NCI-H2196 (cell line): ENCODE measurements at regions not wholly inside any gene's neighbourhood (a gene's known extent, or its start where the extent isn't known, plus 50 kb on each side); places are given as distances from the start of the nearest gene placed in this dataset.

Experiments
- DNase-seq: peaks from one replicate; lab custom pipeline; 2025; ENCODE audit not compliant: unreplicated experiment; lab: John Stamatoyannopoulos, UW

DNA sequence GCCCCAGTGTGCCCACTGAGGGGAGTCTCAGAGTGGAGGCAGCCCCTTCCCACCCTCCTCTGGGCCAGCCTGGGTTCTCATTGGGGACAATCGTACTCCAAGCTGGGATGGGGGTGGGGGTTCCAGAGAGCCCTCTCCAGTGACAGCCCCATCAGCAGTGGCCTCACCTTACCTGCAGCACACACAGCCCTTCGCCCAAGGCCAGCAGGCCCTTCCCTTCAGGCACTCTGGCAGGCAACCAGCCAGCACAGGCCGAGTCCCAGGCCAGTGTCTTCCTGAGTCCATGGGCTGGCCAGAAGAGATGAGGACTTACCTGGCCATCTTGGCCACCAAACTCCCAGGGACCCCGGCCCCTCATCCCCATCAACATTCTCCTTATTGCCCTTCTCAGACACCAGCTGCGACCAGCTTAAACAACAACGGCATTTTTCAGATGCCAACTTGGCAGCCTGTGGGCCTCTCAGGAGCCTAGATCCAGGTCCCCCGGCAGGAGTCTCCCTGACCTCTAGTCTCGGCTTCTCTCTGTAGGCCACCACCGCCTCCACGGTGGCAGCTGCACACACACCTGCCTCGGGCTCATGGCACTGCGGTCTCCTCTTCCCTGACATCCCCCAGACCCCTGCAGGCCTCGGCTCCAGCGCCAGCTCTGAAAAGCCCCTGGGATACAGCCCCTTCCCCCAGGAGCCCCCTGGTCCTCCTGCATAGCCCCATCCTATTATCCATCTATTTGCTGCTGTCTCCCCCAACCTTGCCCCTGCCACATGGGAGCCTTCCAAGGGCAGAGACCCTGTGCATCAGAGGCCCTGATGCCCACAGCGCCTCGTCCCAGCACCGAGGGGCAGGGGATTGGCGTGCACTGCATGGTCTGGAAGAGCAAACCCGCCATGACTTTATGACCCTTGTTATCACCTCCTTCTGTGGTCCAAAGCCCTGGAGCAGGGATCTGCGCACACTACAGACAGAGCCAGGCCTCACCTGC lies 111.2 kb upstream of the FGF3 start:
- DNase-seq, result no peak

DNA sequence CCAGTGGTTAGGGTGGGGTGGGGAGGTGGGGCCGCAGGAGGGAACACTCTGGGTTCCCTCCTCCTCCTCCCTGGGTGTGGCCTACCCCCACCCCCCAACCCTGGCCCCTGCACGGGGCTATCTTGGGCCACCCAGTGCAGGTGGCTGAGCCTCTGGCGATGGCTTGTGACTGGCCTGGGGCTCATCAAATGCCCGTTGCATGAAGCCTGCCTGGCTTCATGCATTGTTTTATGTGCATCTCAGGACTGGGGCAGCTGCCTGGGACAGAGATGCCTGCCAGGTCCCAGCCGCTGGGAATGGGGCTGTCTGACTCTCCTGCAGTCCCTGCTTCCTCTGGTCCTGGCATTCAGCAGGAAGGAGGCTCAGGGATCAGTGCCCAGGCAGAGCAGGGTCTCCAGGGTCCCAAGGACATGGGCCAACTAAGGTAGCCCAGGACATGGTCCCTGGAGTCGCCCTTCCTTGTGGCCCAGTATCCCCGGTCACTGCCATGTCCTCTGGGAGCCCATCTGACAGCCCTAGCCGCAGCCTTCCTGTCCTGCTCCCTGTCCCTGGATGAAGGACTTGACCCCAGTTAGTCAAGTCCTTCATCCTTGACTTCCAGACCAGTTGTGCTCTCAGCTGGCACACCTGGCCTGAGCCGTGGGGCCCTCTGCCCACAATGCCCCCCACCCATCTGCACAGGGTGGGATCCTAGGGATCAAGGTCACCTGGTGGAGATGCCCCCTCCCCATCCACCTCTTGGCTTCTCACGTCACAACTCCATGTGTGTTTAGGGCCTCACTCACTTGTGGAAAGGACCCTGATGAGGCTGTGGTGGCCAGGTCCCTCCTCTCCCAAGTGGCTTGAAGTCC lies 112.1 kb upstream of the FGF3 start:
- no peak for DNase-seq

- no peak for DNase-seq
Observed at GRCh38 chr11:69931994-69932910, 113.0 kb upstream of the FGF3 start.

DNA sequence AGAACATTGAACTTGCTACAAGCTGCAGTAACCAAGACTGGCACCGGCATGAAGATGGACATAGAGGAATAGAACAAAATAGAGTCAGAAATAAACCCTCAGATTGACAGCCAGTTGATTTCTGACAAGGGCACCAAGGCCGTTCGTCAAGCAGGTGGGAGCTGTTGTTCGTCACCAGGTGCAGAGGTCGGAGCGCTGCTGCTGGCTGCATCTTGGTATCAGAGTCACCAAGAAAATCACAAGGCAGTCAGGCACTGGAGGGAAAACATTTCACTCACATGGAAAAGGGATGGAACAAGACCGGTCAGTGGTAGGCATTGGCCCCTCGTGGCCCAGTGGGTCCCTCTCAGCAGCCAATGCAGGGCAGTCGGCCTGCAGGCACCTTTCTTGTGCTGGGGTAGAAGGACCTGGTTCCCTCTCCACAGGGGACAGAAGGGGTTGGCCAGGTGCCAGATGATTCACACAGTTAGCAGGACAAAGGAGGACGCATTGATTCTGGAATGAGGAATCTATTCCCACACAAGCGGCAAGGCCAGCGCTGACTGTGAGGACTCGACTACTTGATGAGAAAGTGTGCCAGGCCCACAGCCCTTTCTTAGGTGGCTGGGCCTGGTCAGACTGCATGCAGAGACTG lies 115.8 kb upstream of the FGF3 start:
- DNase-seq, result no peak

GRCh38 chr11:69935941-69936505 lies 116.8 kb upstream of the FGF3 start:
- no peak for DNase-seq

GRCh38 chr11:69936771-69937170 lies 117.6 kb upstream of the FGF3 start:
- no peak for DNase-seq

GRCh38 chr11:69938206-69938605 lies 119.0 kb upstream of the FGF3 start:
- DNase-seq, result no peak

DNA sequence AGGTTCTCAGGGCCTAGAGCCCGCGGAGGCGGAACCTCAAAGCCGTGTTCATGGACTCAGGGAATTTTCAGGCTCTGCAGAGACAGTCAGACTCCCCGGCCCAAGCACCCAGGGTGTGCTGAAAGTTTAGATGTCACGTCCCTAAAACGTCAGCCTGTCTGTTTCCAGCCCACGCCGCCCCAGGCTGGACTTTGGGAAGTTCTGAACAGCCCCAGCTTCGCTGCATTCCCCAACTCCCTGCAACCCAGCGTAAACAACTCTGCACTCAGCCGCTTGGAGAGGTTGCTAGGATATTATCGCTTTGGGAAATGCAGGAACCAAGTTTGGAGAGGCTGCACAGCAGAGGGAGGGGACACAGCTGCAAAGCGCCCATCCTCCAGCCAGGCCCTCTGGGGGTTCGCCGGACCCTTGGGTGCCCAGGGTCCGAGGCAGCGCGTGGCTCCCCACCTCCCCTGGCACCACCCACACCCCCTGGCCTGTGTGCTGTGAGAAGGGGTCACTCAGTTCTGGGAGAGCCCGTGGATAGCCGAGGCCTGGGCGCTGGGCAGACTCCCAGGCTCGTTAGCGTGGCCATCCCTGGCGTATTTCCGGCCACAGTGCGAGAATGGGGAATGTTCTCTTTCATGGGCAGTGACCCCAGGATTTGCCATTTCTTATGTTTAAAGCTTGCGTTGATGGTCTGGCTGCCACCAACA lies 120.5 kb upstream of the FGF3 start:
- DNase-seq, result no peak

DNA sequence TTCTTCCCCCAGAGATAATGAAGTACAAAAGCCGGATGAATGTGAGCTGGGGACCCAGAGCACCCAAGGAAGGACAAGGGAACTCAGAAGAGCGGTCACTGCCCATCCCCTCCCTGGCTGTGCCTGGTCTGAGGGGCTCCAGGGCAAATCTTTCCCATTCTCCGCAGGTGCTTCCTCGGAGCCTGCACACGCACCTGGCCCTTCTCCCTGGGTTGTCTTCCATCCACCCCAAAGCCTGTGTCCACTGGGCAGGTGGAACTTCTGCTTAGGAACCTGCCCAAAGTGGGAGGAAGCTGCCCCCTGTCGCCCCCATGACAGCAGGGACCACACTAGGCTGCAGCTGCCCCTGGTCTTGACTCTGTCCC lies 121.0 kb upstream of the FGF3 start:
- DNase-seq, result no peak

GRCh38 chr11:69941546-69942332 lies 122.5 kb upstream of the FGF3 start:
- DNase-seq, result no peak

GRCh38 chr11:69942333-69942820 lies 123.2 kb upstream of the FGF3 start:
- no peak for DNase-seq

- no peak for DNase-seq
Observed at GRCh38 chr11:69943066-69943465, 123.8 kb upstream of the FGF3 start.

- no peak for DNase-seq
Observed at GRCh38 chr11:69943506-69943905, 124.3 kb upstream of the FGF3 start.

DNA sequence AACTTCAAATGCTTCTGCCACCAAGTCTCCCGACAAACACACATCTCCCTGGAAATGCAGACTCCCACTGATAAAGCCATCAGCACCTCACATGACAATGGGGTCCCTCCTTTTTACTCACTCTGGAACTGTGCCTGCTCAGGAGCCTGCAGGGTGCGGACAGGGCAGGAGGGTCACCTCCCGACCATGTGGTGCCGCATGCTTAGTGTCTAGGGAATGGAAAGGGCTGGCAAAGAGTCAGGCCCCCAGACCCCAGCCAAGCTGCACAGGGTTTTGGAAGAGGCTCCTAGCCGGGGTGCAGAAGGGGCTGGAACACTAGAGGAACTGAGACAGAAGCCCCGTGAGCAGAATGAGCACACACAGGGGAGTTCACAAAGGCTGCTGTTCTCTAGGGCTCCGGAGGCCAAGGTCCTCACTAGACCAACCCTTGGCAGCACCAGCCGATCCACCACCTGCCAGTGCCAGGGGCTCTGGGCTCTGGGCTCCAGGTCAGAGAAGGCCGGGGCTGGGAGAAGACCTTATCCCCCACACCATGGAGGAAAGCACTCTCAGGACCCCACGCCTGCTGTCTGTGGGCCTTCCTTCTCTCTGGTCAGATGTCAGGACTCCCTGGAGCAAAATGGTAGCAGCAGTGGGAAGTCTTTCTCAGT lies 125.1 kb upstream of the FGF3 start:
- no peak for DNase-seq

GRCh38 chr11:69945157-69945556 lies 125.9 kb upstream of the FGF3 start:
- no peak for DNase-seq

- DNase-seq, result no peak
Observed at GRCh38 chr11:69947059-69947792, 128.0 kb upstream of the FGF3 start.

- DNase-seq, result no peak
Observed at GRCh38 chr11:69947793-69948255, 128.6 kb upstream of the FGF3 start.
